HG02885 (cell line): ENCODE measurements at regions not wholly inside any gene's neighbourhood (a gene's known extent, or its start where the extent isn't known, plus 50 kb on each side); places are given as distances from the start of the nearest gene placed in this dataset.

Experiments used
- ATAC-seq: cut with Tn5 transposase; IDR thresholded peaks from one replicate; pipeline ENCODE4 v1.9.1; 2021; ENCODE audit warnings: mild to moderate bottlenecking; ENCODE audit not compliant: unreplicated experiment, poor library complexity

- no peak for ATAC-seq
These were observed 407.6 kb downstream of the LRFN5 start for GRCh38 chr14:42014301-42014700.

- ATAC-seq, result no peak
These were observed 406.9 kb downstream of the LRFN5 start for GRCh38 chr14:42013559-42013958.

- ATAC-seq, result no peak
These were observed 406.5 kb downstream of the LRFN5 start for GRCh38 chr14:42013153-42013552.

GRCh38 chr14:42011221-42011620 is 404.5 kb downstream of the LRFN5 start:
- no peak for ATAC-seq

GRCh38 chr14:42004321-42004720 is 397.6 kb downstream of the LRFN5 start:
- ATAC-seq, result no peak

GRCh38 chr14:42002141-42002540 is 395.5 kb downstream of the LRFN5 start:
- ATAC-seq, result no peak

- no peak for ATAC-seq
These were observed 394.8 kb downstream of the LRFN5 start for GRCh38 chr14:42001431-42001830.

- ATAC-seq, result no peak
These were observed 393.8 kb downstream of the LRFN5 start for GRCh38 chr14:42000450-42000849.

- no peak for ATAC-seq
These were observed 387.0 kb downstream of the LRFN5 start for GRCh38 chr14:41993687-41994086.

GRCh38 chr14:41986700-41987099 is 380.0 kb downstream of the LRFN5 start:
- no peak for ATAC-seq

GRCh38 chr14:41986083-41986645 is 379.5 kb downstream of the LRFN5 start:
- ATAC-seq, result no peak

GRCh38 chr14:41973178-41973577 is 366.5 kb downstream of the LRFN5 start:
- no peak for ATAC-seq

GRCh38 chr14:41972531-41972930 is 365.9 kb downstream of the LRFN5 start:
- no peak for ATAC-seq

GRCh38 chr14:41960281-41960680 is 353.6 kb downstream of the LRFN5 start:
- ATAC-seq, result no peak

- no peak for ATAC-seq
These were observed 350.8 kb downstream of the LRFN5 start for GRCh38 chr14:41957459-41957858.
